22Rv1 (cell line): ENCODE measurements at regions not wholly inside any gene's neighbourhood (a gene's known extent, or its start where the extent isn't known, plus 50 kb on each side); places are given as distances from the start of the nearest gene placed in this dataset.

Experiments
- CTCF ChIP-seq: fragments of 450-650 bp; IDR thresholded peaks from 2 replicates; pipeline ENCODE4 v1.5.1; 2017; ENCODE audit warnings: mild to moderate bottlenecking
- ZFX ChIP-seq: fragments of 450-650 bp; IDR thresholded peaks from 2 replicates; pipeline ENCODE4 v1.6.1; 2017; ENCODE audit warnings: antibody characterized with exemption, borderline replicate concordance

DNA sequence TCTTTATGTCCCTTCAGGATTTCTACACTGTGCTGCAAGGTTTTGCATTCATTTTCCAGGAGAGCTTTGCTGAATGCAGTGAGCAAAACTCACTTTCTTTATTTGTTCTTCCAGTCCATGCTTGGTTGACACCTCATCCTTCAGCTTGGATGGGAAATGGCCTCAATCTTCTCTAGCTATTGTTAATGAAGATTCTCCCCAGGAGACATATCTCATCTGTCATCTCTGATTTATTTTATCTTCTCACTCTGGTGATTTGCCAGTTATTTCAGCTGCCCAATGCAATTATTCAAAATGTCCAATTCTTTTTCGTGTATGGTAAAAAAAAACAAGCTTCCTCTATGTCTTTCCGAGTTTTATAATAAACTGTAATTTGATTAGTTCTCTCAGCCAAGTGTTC lies 77.9 kb upstream of the PAK5 start:
- TF ChIP-seq CTCF, result no peak
- TF ChIP-seq ZFX, result no peak
